Lower lobe of right lung (tissue), 2 donors: ENCODE measurements at regions not wholly inside any gene's neighbourhood (a gene's known extent, or its start where the extent isn't known, plus 50 kb on each side); places are given as distances from the start of the nearest gene placed in this dataset.

Experiments
- ATAC-seq, 2 donors: fragments of 200-7000 bp; cut with Tn5 transposase; one replicate each; pipeline ENCODE4 v1.9.1; 2020 to 2022; ENCODE audit warnings: mild to moderate bottlenecking in 2 of 2, moderate library complexity in 2 of 2
- DNase-seq: peaks from one replicate; pipeline ENCODE4 v3.0.0-alpha.2; 2020
- H3K27ac ChIP-seq: fragments of 200-600 bp; one replicate; pipeline ENCODE4 v1.8.0; 2022
- H3K27me3 ChIP-seq: fragments of 200-600 bp; one replicate; pipeline ENCODE4 v1.8.0; 2022; ENCODE audit warnings: low read depth
- H3K36me3 ChIP-seq: fragments of 200-600 bp; one replicate; pipeline ENCODE4 v1.8.0; 2022; ENCODE audit warnings: mild to moderate bottlenecking
- H3K4me1 ChIP-seq: fragments of 200-600 bp; one replicate; pipeline ENCODE4 v1.8.0; 2022
- H3K4me3 ChIP-seq: fragments of 200-600 bp; one replicate; pipeline ENCODE4 v1.8.0; 2022; ENCODE audit warnings: mild to moderate bottlenecking
- H3K9me3 ChIP-seq: fragments of 200-600 bp; one replicate; pipeline ENCODE4 v1.8.0; 2022
- CTCF ChIP-seq: fragments of 200-600 bp; IDR thresholded peaks from one replicate; pipeline ENCODE4 v1.8.0; 2022; ENCODE audit warnings: antibody characterized with exemption, mild to moderate bottlenecking
- intact Hi-C: fragments of 100-400 bp; cut with DNase I; formaldehyde crosslinking; loops from one replicate; pipeline ENCODE4 v1.11.0; 2022
- donor health status: DM: no; HTN: yes; CAD: no; lungs with severe emphysema.

- H3K36me3 ChIP-seq, result no peaks in the 10 kb centered on the region
- H3K27me3 ChIP-seq, result no peaks in the 10 kb centered on the region
- H3K27ac ChIP-seq, result no peak overlapping the region
- ATAC-seq (no peak), DNase-seq (no peak)
- no peaks in the 10 kb centered on the region for H3K9me3 ChIP-seq
- intact Hi-C loops, result no loop called here
- H3K4me1 ChIP-seq, result no peaks in the 10 kb centered on the region
- no peak for TF ChIP-seq CTCF
- H3K4me3 ChIP-seq, result no peak overlapping the region
Measured at GRCh38 chr4:28682847-28683246, 1822.2 kb downstream of the STIM2 start.

- Histone ChIP-seq H3K9me3 (no peaks in the 10 kb centered on the region), H3K4me1 (no peaks in the 10 kb centered on the region), H3K4me3 (no peak overlapping the region), H3K27me3 (no peaks in the 10 kb centered on the region), H3K36me3 (no peaks in the 10 kb centered on the region), H3K27ac (no peak overlapping the region)
- DNase-seq, result no peak
- peak; percentile 19 for TF ChIP-seq CTCF
- no peak for ATAC-seq
- intact Hi-C loops, result no loop called here
Measured at GRCh38 chr4:28686618-28687017, 1826.0 kb downstream of the STIM2 start.

GRCh38 chr4:28690890-28691289 lies 1830.2 kb downstream of the STIM2 start:
- TF ChIP-seq CTCF, result no peak
- Histone ChIP-seq H3K27me3 (no peaks in the 10 kb centered on the region), H3K27ac (no peak overlapping the region), H3K36me3 (no peaks in the 10 kb centered on the region), H3K4me1 (no peaks in the 10 kb centered on the region), H3K9me3 (no peaks in the 10 kb centered on the region), H3K4me3 (no peak overlapping the region)
- intact Hi-C loops, result no loop called here
- no peak for ATAC-seq
- DNase-seq, result no peak

GRCh38 chr4:28702571-28702970 lies 1841.9 kb downstream of the STIM2 start:
- H3K36me3 ChIP-seq, result no peaks in the 10 kb centered on the region
- no peak overlapping the region for H3K27ac ChIP-seq
- H3K4me3 ChIP-seq, result no peak overlapping the region
- H3K4me1 ChIP-seq, result no peaks in the 10 kb centered on the region
- intact Hi-C loops, result no loop called here
- no peaks in the 10 kb centered on the region for H3K27me3 ChIP-seq
- no peak for TF ChIP-seq CTCF
- H3K9me3 ChIP-seq, result no peaks in the 10 kb centered on the region
- DNase-seq (no peak), ATAC-seq (no peak)

- Histone ChIP-seq H3K27me3 (no peaks in the 10 kb centered on the region), H3K36me3 (no peaks in the 10 kb centered on the region), H3K4me3 (no peak overlapping the region), H3K9me3 (no peaks in the 10 kb centered on the region), H3K27ac (no peak overlapping the region), H3K4me1 (no peaks in the 10 kb centered on the region)
- no peak for TF ChIP-seq CTCF
- intact Hi-C loops, result no loop called here
- ATAC-seq (no peak), DNase-seq (no peak)
Measured at GRCh38 chr4:28709891-28710290, 1849.2 kb downstream of the STIM2 start.

GRCh38 chr4:28723371-28723770 lies 1862.7 kb downstream of the STIM2 start:
- no peaks in the 10 kb centered on the region for H3K4me1 ChIP-seq
- no peak for DNase-seq
- no peak for TF ChIP-seq CTCF
- H3K27ac ChIP-seq, result no peak overlapping the region
- intact Hi-C loops, result no loop called here
- no peak for ATAC-seq
- H3K27me3 ChIP-seq, result no peaks in the 10 kb centered on the region
- no peaks in the 10 kb centered on the region for H3K9me3 ChIP-seq
- no peak overlapping the region for H3K4me3 ChIP-seq
- H3K36me3 ChIP-seq, result no peaks in the 10 kb centered on the region
